SJSA1 (cell line): ENCODE measurements at regions not wholly inside any gene's neighbourhood (a gene's known extent, or its start where the extent isn't known, plus 50 kb on each side); places are given as distances from the start of the nearest gene placed in this dataset.

Source experiments
- DNase-seq, 2 experiments: peaks; one replicate each; pipeline ENCODE4 v3.0.0-alpha.2; 2015 to 2020; ENCODE audit warnings: low spot score in 2 of 2, low read depth in 1 of 2
- H3K27ac ChIP-seq: fragments of 250-450 bp; sonication (Bioruptor Pico); 2 replicates; pipeline ENCODE4 v1.5.1; 2020; ENCODE audit warnings: mild to moderate bottlenecking, moderate library complexity
- H3K27me3 ChIP-seq: fragments of 250-450 bp; sonication (Bioruptor Pico); replicated peaks from 2 replicates; pipeline ENCODE4 v1.5.1; 2020; ENCODE audit warnings: mild to moderate bottlenecking, moderate library complexity
- H3K36me3 ChIP-seq: fragments of 250-450 bp; sonication (Bioruptor Pico); 2 replicates; pipeline ENCODE4 v1.5.1; 2020; ENCODE audit warnings: mild to moderate bottlenecking
- H3K4me1 ChIP-seq: fragments of 250-450 bp; sonication (Bioruptor Pico); replicated peaks from 2 replicates; pipeline ENCODE4 v1.6.1; 2021; ENCODE audit warnings: mild to moderate bottlenecking
- H3K4me3 ChIP-seq: fragments of 250-450 bp; sonication (Bioruptor Pico); 2 replicates; pipeline ENCODE4 v1.5.1; 2020; ENCODE audit warnings: mild to moderate bottlenecking
- H3K9me3 ChIP-seq: fragments of 250-450 bp; sonication (Bioruptor Pico); replicated peaks from 2 replicates; pipeline ENCODE4 v1.5.1; 2020; ENCODE audit warnings: mild to moderate bottlenecking

GRCh38 chr2:108165729-108166128 is 74.0 kb upstream of the SULT1C3 start:
- Histone ChIP-seq H3K27me3 (peaks cover 14% of the 10 kb centered on the region; the same call in 1 of the 2 replicates), H3K27ac (no peak overlapping the region), H3K4me1 (no peaks in the 10 kb centered on the region), H3K36me3 (no peaks in the 10 kb centered on the region), H3K4me3 (no peak overlapping the region), H3K9me3 (no peaks in the 10 kb centered on the region)
- DNase-seq, result no peak

GRCh38 chr2:108167699-108168098 is 72.1 kb upstream of the SULT1C3 start:
- Histone ChIP-seq H3K9me3 (no peaks in the 10 kb centered on the region), H3K27me3 (peaks cover 13% of the 10 kb centered on the region), H3K4me3 (no peak overlapping the region), H3K4me1 (no peaks in the 10 kb centered on the region), H3K27ac (no peak overlapping the region), H3K36me3 (no peaks in the 10 kb centered on the region)
- DNase-seq, result no peak

- DNase-seq, result peak in 1 of 2 experiments; percentile 28
- H3K27ac ChIP-seq, result no peak overlapping the region
- no peaks in the 10 kb centered on the region for H3K4me1 ChIP-seq
- H3K9me3 ChIP-seq, result no peaks in the 10 kb centered on the region
- H3K4me3 ChIP-seq, result no peak overlapping the region
- H3K27me3 ChIP-seq, result peaks cover 3% of the 10 kb centered on the region; the same call in 1 of the 2 replicates
- no peaks in the 10 kb centered on the region for H3K36me3 ChIP-seq
These were observed 69.7 kb upstream of the SULT1C3 start for GRCh38 chr2:108169982-108170625.

- DNase-seq, result no peak
- Histone ChIP-seq H3K36me3 (no peaks in the 10 kb centered on the region), H3K4me3 (no peak overlapping the region), H3K27ac (no peak overlapping the region), H3K9me3 (no peaks in the 10 kb centered on the region), H3K27me3 (peaks cover 3% of the 10 kb centered on the region; the same call in 1 of the 2 replicates), H3K4me1 (no peaks in the 10 kb centered on the region)
These were observed 68.1 kb upstream of the SULT1C3 start for GRCh38 chr2:108171657-108172056.

- H3K27me3 ChIP-seq, result no peaks in the 10 kb centered on the region; the same call in 1 of the 2 replicates
- no peak overlapping the region for H3K27ac ChIP-seq
- DNase-seq, result no peak
- no peak overlapping the region for H3K4me3 ChIP-seq
- no peaks in the 10 kb centered on the region for H3K36me3 ChIP-seq
- H3K4me1 ChIP-seq, result no peaks in the 10 kb centered on the region
- H3K9me3 ChIP-seq, result no peaks in the 10 kb centered on the region
These were observed 57.3 kb upstream of the SULT1C3 start for GRCh38 chr2:108182489-108182888.

- Histone ChIP-seq H3K27ac (no peak overlapping the region), H3K9me3 (no peaks in the 10 kb centered on the region), H3K36me3 (no peaks in the 10 kb centered on the region), H3K4me3 (no peak overlapping the region), H3K4me1 (peaks cover 5% of the 10 kb centered on the region), H3K27me3 (no peaks in the 10 kb centered on the region)
- DNase-seq, result no peak
These were observed 55.3 kb upstream of the SULT1C3 start for GRCh38 chr2:108184419-108184818.

GRCh38 chr2:108189316-108189715 is 50.5 kb upstream of the SULT1C3 start:
- peak in 1 of 2 experiments; percentile 40 for DNase-seq
- H3K36me3 ChIP-seq, result no peaks in the 10 kb centered on the region
- H3K27me3 ChIP-seq, result no peaks in the 10 kb centered on the region
- no peak overlapping the region for H3K4me3 ChIP-seq
- H3K4me1 ChIP-seq, result peaks cover 32% of the 10 kb centered on the region
- H3K27ac ChIP-seq, result peak overlapping the region; percentile 49
- no peaks in the 10 kb centered on the region for H3K9me3 ChIP-seq
